Skin epidermis (tissue), 12 donors: ENCODE measurements at regions not wholly inside any gene's neighbourhood (a gene's known extent, or its start where the extent isn't known, plus 50 kb on each side); places are given as distances from the start of the nearest gene placed in this dataset.
"Not testable (repeated sequence)": the region's sequence is repeated elsewhere in the genome, so short reads cannot be mapped to it uniquely, and the experiment has no call there.

Experiments used
- H3K27ac ChIP-seq, 21 experiments: fragments of 200-600 bp; sonication (generic) in 11 of 21; one replicate each; pipeline ENCODE4 v1.5.0; 2020; ENCODE audit warnings: mild to moderate bottlenecking in 3 of 21, inconsistent platforms in 2 of 21, moderate library complexity in 2 of 21
- H3K4me3 ChIP-seq, 7 experiments: fragments of 200-600 bp; sonication (generic) in 2 of 7; one replicate each; pipeline ENCODE4 v1.5.0; 2020; ENCODE audit warnings: inconsistent platforms in 2 of 7, mild to moderate bottlenecking in 2 of 7, moderate library complexity in 1 of 7

DNA sequence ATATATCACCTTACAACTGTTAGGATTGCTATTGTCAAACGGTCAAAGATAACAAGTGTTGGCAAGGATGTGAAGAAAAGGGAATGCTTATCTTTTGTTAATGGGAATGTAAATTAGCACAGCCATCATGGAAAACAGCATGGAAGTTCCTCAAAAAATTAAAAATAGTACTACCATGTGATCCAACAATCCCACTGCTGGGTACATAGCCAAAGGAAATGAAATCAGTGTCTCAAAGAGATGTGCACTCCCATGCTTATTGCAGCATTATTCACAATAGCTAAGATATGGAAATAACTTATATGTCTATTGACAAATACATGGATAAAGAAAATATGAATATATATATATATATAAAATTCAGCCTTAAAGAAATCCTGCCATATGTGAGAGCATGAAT lies 274.6 kb downstream of the EDEM1 start:
- Histone ChIP-seq H3K27ac (no peak overlapping the region), H3K4me3 (no peak overlapping the region)

DNA sequence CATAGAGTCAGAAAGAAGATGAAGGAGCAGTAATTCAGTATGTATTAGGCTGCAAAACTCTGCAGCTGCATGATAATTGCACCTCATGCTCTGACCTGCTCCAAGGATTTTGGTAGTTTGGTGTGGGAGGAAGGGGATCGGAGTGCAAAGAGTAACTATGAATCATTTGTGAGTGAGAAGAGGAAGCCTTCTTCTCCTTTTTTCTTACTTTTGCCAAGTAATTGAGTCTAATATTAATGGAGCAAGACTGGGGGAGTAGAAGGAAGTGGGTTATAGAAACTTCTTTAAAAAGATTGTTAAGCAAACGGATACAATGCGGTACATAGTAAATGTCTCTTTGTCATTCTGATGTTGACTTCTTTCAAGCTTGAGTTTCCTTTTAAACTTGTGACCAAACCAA lies 276.5 kb downstream of the EDEM1 start:
- no peak overlapping the region for H3K27ac ChIP-seq
- H3K4me3 ChIP-seq: no peak overlapping the region

DNA sequence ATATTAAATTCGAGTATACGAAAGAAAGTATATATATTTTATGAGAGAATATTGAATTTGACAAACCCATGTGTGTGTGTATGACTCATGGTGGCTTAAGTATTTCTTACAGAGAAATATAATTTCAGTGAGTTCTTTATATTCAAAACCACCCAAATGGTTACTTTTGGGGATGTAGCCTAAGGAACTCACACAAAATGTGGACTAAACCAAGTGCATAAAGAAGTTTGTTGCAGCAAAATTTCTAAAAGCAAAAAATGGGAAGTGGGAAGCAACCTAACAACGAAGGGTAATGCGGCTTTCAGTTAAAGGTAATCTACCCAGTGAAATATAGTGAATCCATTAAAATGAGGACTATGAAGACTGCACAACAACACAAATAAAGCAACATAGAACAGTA lies 277.1 kb downstream of the EDEM1 start:
- no peak overlapping the region for H3K4me3 ChIP-seq
- H3K27ac ChIP-seq: no peak overlapping the region

DNA sequence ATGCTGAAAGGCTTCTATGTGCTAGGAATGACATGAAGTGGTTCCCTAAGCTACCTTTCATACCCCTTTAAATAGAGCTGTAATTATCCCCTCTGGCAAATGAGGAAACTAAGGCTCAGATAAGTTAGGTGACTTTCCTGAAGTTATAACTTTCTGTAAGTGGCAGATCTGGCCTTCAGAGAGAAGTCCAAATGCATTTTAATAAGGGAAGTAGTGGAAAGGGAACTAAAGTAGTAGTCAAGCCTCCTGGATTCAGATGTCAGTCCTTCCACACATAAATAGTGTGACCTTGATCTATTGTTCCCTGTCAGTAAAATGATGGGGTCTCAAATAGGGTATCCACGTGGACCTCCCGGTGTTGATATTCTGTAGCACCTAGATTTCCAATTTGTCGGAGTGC lies 277.7 kb downstream of the EDEM1 start:
- H3K4me3 ChIP-seq: no peak overlapping the region
- no peak overlapping the region for H3K27ac ChIP-seq

DNA sequence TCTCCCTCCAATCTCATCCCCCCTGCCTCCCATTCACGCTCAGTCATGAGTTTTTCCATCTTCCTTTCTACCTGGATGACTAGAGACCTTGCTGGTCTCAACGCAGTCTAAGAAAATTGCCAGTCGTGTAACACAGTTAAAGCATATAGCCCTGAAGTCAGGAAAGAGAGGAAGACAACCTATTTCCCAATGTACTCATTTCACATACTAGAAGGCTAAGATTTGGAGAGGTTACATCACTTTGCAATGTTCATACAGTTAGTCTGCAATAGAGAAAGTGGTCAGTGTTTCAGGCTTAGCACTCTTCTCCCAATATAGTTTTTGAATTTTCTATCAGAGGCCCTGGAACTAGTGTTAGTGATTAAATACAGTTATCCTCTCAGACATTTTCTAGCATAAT lies 278.6 kb downstream of the EDEM1 start:
- no peak overlapping the region for H3K27ac ChIP-seq
- H3K4me3 ChIP-seq: no peak overlapping the region

DNA sequence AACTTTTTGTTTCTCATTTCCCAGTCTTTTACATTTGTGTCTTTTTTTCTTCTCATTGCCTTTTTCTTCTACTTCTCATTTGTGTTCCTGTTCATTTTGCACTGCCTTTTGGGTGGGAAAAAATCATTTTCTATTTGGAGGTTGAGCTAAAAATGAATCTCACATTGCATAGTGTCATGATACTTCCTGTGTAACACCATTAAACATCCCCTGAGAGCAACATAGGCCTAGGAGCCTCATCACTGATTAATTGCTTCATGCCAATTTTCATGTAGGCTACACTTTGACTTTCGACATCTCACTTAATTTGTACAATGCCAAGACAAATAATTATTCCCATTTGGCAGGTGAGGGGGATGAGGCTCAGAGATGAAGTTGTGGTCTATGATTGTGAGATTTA lies 279.2 kb downstream of the EDEM1 start:
- H3K27ac ChIP-seq: no peak overlapping the region
- H3K4me3 ChIP-seq: no peak overlapping the region

DNA sequence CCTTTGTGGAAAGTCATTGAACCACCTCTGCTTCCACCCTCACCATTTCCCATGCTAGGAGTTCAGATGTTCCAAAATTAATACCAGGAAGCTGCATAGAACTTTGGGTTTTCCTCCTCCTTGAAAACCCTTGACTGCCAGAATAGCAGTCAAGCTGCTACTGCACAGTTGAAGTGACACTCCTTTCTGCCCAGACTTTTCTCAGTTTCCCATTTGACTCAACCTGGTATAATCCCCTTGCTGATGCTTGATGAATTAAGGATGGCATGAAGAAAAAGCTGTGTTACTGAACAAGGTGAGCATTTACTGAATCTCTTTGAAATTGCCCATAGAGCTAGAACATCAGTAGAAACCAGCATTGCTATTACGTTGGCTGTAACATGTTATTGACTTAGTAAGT lies 286.0 kb downstream of the EDEM1 start:
- H3K27ac ChIP-seq: no peak overlapping the region

DNA sequence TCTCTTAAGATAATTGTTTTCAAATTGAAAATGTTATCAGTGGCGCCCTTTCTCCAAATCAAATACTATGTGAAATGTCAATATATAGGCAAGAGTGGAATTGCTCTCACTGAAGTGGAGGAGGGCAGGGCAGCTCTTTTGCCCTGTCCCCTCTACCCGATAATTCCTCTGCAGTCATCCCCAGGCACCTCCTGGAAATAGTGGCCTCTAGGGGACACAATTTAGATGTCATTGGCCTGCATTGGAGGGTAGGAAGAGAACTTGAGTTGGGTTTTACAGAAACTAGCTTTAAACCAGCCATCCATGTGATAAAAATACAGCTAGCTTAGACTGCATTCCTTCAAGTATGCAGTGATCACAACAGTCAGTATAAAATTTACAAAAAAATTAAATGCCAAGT lies 288.9 kb downstream of the EDEM1 start:
- Histone ChIP-seq H3K27ac (no peak overlapping the region), H3K4me3 (no peak overlapping the region)

More for the DNA sequence above, 286.0 kb downstream of the EDEM1 start:
- no peak overlapping the region for H3K4me3 ChIP-seq

DNA sequence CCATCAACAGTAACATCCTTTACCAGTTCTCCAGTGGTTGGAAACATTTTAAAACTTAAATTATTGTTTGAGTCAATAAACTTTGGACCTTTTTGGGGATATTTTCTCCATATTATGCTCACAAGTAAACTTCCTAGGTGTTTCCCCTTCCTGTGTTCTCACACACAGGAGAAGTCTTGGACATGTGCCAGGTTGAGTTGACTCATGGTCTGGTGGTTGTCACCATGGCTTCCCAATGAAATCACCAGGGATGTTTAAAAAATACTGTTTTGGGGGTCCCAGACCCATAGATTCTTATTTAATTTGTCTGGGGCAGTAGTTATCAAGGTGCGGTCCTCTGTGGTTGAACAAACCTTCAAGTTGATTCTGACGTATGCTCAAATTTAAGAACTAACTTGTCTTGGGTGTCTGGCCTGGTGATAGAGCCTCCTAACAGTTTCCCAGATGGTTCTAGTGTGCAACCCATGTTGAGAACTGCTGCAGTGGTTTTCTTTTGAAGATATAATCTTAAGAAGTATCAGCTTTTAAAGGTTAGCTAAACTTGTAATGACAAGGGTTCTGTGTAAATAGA lies 291.8 kb downstream of the EDEM1 start:
- Histone ChIP-seq H3K4me3 (no peak overlapping the region), H3K27ac (no peak overlapping the region)

DNA sequence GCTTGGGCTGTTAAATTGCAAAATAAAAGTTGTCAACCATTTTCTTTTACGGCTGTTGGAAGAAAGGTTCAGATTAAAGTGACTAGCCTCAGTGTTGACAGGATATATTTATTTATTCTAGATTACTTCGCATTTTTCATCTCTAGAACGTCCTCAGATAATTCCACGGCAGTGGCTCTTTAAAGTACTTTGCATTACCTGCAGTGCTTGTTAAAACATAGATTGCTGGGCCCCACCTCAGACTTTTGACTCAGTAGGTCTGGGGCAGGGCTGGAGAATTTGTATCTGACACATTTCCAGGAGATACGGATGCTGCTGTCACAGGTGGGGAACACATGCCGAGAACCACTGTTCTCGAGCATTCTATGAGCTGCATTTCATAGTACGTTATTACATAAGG lies 292.7 kb downstream of the EDEM1 start:
- Histone ChIP-seq H3K27ac (no peak overlapping the region), H3K4me3 (no peak overlapping the region)

DNA sequence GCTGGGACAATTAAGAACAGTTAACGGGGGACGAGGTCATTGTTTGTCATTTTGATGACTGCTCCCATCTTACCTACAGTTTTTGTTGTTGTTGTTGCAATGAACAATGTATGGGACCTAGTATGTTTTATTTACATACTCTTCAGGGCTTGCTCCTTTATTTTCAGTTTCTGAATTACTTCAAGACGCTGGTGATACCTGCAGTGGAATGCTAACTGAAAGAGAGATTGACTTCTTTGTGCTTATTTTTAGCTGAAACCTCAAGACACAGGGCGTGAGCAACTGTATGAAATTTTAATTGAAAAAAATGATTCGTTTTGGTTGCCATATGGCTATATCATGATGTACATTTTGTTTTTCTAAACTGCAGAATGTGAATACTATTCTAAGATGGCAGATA lies 297.9 kb downstream of the EDEM1 start:
- no peak overlapping the region for H3K4me3 ChIP-seq
- H3K27ac ChIP-seq: no peak overlapping the region

DNA sequence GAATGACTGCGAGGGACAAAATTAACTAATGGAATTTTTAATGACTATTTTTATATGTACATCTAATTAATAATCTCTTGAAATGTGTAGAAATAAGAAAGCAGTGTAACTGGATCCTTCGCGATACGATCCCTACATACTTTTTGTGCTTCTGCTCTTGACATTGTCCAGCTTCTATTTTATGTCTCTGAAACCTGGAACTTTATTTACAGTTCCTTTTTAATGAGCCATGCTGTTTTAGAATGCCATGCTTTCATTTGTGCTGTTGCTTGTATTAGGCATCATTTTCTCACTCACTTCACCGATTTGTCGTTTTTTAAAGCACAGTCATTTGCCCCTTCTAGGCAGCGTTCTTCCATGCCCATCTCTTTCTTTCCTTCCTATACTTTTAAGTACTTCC lies 301.3 kb downstream of the EDEM1 start:
- H3K27ac ChIP-seq: no peak overlapping the region
- no peak overlapping the region for H3K4me3 ChIP-seq

DNA sequence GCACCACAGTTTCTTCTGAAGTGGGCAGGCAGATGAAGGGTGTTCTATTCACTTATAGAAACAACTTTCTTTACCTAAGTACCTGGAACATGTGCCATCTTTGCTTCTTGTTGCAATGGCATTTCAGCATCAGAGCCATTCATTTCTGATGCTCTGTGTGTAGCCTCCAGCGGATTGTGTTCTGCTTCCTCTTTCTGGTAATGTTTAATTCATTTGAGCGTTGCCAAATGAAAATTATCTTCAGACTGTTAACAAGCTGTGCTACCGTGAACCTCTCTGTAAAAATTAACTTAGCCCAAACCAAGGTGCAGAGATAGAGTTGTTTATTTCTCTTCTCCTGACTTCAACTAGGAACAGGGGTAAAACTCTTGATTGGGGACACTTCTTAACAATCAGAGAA lies 302.0 kb downstream of the EDEM1 start:
- Histone ChIP-seq H3K4me3 (no peak overlapping the region), H3K27ac (no peak overlapping the region)

DNA sequence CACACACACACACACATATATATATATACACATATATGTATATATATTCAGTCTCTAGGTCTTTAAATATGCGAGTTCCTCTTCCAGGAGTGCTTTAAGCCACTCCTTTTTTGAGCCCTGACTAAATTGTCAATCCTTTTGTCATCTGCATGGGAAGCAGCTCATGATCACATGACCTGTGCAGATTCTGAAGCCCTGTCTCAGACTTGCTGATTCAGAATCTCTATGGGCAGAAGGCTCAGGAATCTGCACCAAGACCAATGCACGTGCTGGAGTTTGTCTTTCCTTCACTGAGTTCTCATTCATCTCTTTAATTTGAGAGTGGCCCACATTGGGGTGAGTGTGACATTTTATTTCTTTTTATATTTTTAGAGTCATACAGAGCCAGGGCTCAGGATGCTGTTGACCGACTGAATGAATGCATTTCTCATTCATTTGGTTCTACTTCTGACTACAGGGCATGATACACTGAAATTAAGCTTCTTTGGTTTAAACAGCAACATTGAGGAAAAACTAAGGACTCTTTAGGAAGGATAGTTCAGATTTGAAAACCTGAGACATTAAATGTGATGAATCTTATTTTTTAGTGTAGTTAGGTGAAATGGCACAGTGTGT lies 307.5 kb downstream of the EDEM1 start:
- H3K27ac ChIP-seq: no peak overlapping the region
- no peak overlapping the region for H3K4me3 ChIP-seq

DNA sequence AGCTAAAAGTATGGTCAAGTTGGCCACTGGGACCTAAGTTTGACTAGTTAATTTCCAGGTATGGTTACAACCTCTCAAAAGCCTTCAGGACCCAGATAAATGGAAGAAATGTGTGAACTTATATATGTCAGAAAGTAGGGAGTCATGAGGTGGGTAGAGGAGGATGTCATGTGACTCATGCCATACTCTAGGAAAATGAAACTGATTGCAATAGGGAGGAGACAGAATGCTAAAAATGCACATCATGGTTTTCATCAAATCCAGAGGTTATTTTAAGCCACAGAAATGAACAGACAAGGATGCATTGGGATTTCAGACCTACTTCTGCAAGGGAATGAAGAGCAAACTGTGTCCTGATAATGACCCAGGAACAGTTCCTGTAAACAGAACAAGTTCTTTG lies 310.0 kb downstream of the EDEM1 start:
- Histone ChIP-seq H3K4me3 (no peak overlapping the region), H3K27ac (no peak overlapping the region)

DNA sequence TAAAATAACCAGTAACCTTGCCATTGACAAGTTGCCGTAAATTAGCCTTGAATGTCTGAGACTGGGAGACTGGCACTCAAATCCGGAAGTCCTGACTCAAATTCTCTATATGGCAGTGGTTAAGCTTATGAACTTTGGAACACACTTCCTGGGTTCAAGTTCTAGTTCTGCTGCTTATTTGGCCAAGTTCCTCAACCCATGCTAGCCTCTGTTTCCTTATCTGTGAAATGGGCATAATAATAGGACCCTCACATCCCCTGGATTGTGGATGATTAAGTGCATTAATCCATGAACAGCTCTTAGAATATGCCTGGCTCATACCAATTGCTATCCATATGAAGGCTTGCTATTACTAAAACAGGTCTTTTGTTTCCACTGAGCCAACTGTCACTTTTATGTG lies 311.5 kb downstream of the EDEM1 start:
- H3K27ac ChIP-seq: no peak overlapping the region
- no peak overlapping the region for H3K4me3 ChIP-seq

DNA sequence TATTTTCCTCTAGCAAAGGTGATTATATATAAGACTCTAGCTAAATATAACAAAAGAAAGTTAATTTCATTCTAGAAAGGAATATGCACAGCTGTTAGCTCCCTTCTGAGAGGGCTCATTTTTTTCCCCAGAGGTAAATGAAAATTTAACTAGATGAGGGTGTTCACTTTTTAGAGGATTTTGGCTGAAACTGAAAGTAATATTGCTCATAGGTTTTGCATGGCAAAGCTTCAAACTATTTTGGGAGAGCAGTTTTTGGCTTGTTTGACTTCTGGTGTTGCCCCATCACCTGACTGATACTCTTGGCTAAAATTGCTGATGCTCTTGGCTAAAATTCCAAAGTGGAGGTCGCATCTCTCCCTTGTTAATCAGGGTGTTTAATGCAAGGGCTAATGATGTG lies 311.9 kb downstream of the EDEM1 start:
- Histone ChIP-seq H3K4me3 (no peak overlapping the region), H3K27ac (no peak overlapping the region)

DNA sequence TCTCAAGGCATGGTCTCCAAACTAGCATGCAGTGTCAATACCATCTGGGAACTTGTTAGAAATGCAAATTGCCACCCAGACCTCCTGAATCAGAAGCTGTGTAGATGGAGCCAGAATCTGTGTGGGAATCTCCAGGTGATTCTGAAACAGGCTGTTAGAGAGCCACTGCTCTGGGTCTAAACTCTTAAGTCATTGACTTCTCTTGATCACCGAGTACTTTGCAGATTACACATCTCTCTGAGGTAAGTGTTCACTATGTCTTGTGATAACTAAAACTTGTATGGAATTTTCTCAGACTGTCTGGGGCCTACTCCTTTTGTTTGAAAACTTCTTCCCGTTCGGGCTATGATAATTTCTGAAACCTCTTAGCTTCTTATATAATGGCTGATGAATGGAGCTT lies 315.6 kb downstream of the EDEM1 start:
- H3K4me3 ChIP-seq: no peak overlapping the region
- H3K27ac ChIP-seq: no peak overlapping the region

DNA sequence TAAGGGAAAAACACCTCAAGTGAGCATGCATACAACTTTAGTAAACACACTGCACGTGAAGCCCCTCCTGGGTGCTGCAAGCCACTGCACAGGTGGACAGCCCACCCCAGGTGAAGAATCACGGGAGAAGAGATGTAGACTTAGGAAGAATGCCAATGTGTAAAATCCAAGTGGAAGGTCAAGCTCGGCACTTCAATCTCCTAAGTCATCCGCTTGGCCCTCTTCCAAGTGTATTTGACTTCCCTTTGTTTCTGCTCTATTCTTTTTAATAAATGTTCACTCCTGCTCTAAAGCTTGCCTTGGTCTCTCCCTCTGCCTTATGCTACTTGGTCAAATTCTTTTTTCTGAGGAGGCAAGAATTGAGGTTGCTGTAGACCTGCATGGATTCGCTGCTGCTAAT lies 316.6 kb downstream of the EDEM1 start:
- H3K4me3 ChIP-seq: no peak overlapping the region

DNA sequence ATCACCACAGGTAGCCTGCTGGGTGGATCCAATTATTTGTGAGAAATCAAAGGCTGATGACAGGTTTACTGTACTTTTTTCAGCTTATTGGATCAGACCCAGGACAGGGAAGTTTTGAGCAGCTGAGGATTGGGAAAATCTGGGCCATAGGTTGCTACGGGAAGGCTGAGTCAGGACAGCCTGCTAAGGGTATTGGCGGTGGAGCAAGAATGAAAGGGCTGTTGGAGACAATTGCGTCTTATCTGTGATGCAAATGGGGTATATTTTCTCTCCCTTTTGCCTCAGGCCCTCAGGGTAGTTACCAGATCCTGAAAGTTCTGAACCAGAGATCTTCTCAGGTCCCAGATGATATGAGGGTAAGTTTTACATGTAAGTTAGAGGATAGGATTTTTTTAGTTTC lies 317.7 kb downstream of the EDEM1 start:
- Histone ChIP-seq H3K4me3 (no peak overlapping the region), H3K27ac (no peak overlapping the region)

More for the DNA sequence above, 316.6 kb downstream of the EDEM1 start:
- no peak overlapping the region for H3K27ac ChIP-seq

DNA sequence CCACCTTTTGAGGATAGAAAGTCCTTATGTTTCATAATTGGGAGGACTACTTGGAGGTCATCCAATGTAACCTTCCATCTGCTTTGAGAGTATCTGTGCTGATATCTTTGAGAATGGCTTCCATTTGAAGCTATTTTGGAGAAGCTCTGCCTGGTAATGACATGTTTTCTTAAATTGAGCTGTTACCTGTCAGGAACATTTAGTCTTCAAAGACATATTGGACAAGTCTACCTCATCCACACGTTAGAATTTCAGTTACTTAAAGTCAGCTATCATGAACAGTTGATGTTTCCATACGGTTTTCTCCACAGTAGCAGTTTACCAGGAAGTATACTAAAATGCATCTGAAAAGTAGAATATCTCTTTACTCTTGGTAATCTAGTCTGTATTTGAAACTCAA lies 318.5 kb downstream of the EDEM1 start:
- Histone ChIP-seq H3K27ac (no peak overlapping the region), H3K4me3 (no peak overlapping the region)

DNA sequence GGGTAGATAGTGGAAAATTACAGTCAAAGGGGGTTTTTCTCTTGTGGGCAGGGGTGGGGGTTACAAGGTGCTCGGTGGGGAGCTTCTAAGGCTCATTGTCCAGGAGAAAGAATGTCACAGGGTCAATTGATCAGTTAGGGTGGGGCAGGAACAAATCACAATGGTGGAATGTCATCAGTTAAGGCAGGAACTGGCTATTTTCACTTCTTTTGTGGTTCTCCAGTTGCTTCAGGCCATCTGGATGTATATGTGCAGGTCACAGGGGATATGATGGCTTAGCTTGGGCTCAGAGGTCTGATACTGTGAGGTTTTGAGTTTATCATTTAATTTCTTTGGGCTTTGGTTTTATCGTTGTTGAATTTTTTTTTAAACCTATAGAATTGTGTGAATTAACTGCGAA lies 321.4 kb downstream of the EDEM1 start:
- not testable (repeated sequence) for H3K27ac ChIP-seq, H3K4me3 ChIP-seq
